ENCODE measurements at regions not wholly inside any gene's neighbourhood (a gene's known extent, or its start where the extent isn't known, plus 50 kb on each side); places are given as distances from the start of the nearest gene placed in this dataset.

- no peak overlapping the region for H2AFZ ChIP-seq (ENCODE audit: low read length)
- H3K4ac ChIP-seq (ENCODE audit: low read length) = no peak overlapping the region
- no peak overlapping the region for H2BK15ac ChIP-seq (ENCODE audit: low read length)
- H4K91ac ChIP-seq (ENCODE audit: low read depth, low read length, poor library complexity) = no peak overlapping the region
- no peak overlapping the region for H2BK12ac ChIP-seq (ENCODE audit: low read length)
- H2BK120ac ChIP-seq (ENCODE audit: low read depth, low read length) = no peak overlapping the region
- H3K27me3 ChIP-seq (ENCODE audit: control insufficient read depth in 3 of 3, insufficient read depth in 3 of 3, low read depth in 1 of 3, low read length in 3 of 3) = peaks cover 0 to 16% (median 0%) of the 10 kb centered on the region in 3 experiments
- H4K8ac ChIP-seq (ENCODE audit: low read depth, low read length) = no peak overlapping the region
- peaks cover 0 to 1% of the 10 kb centered on the region in 2 donors for H3K4me1 ChIP-seq (ENCODE audit: control insufficient read depth in 2 of 2, insufficient read depth in 1 of 2, low read depth in 1 of 2, low read length in 2 of 2)
- no peak overlapping the region for H3K4me2 ChIP-seq (ENCODE audit: insufficient read depth, low read length, poor library complexity, severe bottlenecking)
- no peak overlapping the region for H3K4me3 ChIP-seq (ENCODE audit: low read length in 2 of 2)
- WGBS, 2 donors (ENCODE audit: extremely low coverage in 2 of 2, insufficient read length in 2 of 2, insufficient replicate concordance in 1 of 2) = no CpG with 5 or more reads among the region's 3 CpGs
- H3K18ac ChIP-seq (ENCODE audit: low read length) = no peak overlapping the region
- no peak overlapping the region for H3K9ac ChIP-seq (ENCODE audit: low read depth, low read length, poor library complexity)
- no peak overlapping the region for H3K23ac ChIP-seq (ENCODE audit: low read depth, low read length, poor library complexity)
- no peak for DNase-seq (ENCODE audit: low spot score)
- no peak overlapping the region for H3K14ac ChIP-seq (ENCODE audit: low read length)
- no peak overlapping the region for H2AK5ac ChIP-seq (ENCODE audit: low read depth, low read length)
- no peak overlapping the region for H2BK5ac ChIP-seq (ENCODE audit: low read length)
- H3K36me3 ChIP-seq (replicated peaks in 1 of 2; ENCODE audit: control insufficient read depth in 2 of 2, insufficient read depth in 2 of 2, low read length in 2 of 2) = no peaks in the 10 kb centered on the region
- H3K9me3 ChIP-seq (replicated peaks in 1 of 2; ENCODE audit: control insufficient read depth in 2 of 2, insufficient read depth in 1 of 2, low read depth in 1 of 2, low read length in 2 of 2) = no peaks in the 10 kb centered on the region
- no peak overlapping the region for H3K27ac ChIP-seq (replicated peaks; ENCODE audit: low read length)
- no peaks in the 10 kb centered on the region for H3K79me1 ChIP-seq (ENCODE audit: low read depth, low read length)
Measured at GRCh38 chr3:72248869-72249268, 463.9 kb upstream of the PROK2 start.

- Histone ChIP-seq H2BK120ac (ENCODE audit: low read depth, low read length) (no peak overlapping the region), H2BK15ac (ENCODE audit: low read length) (no peak overlapping the region), H3K4me2 (ENCODE audit: insufficient read depth, low read length, poor library complexity, severe bottlenecking) (no peak overlapping the region), H2BK5ac (ENCODE audit: low read length) (no peak overlapping the region), H3K4ac (ENCODE audit: low read length) (no peak overlapping the region), H3K14ac (ENCODE audit: low read length) (no peak overlapping the region), H3K4me1 (ENCODE audit: control insufficient read depth in 2 of 2, insufficient read depth in 1 of 2, low read depth in 1 of 2, low read length in 2 of 2) (peaks cover 0 to 1% of the 10 kb centered on the region in 2 donors), H3K4me3 (ENCODE audit: low read length in 2 of 2) (no peak overlapping the region), H4K8ac (ENCODE audit: low read depth, low read length) (no peak overlapping the region), H3K36me3 (replicated peaks in 1 of 2; ENCODE audit: control insufficient read depth in 2 of 2, insufficient read depth in 2 of 2, low read length in 2 of 2) (no peaks in the 10 kb centered on the region), H2AK5ac (ENCODE audit: low read depth, low read length) (no peak overlapping the region), H3K27ac (replicated peaks; ENCODE audit: low read length) (no peak overlapping the region), H3K9ac (ENCODE audit: low read depth, low read length, poor library complexity) (no peak overlapping the region), H2AFZ (ENCODE audit: low read length) (no peak overlapping the region), H2BK12ac (ENCODE audit: low read length) (no peak overlapping the region), H3K79me1 (ENCODE audit: low read depth, low read length) (no peaks in the 10 kb centered on the region), H3K9me3 (replicated peaks in 1 of 2; ENCODE audit: control insufficient read depth in 2 of 2, insufficient read depth in 1 of 2, low read depth in 1 of 2, low read length in 2 of 2) (no peaks in the 10 kb centered on the region), H3K18ac (ENCODE audit: low read length) (no peak overlapping the region), H3K27me3 (ENCODE audit: control insufficient read depth in 3 of 3, insufficient read depth in 3 of 3, low read depth in 1 of 3, low read length in 3 of 3) (peaks cover 0 to 16% (median 0%) of the 10 kb centered on the region in 3 experiments), H4K91ac (ENCODE audit: low read depth, low read length, poor library complexity) (no peak overlapping the region), H3K23ac (ENCODE audit: low read depth, low read length, poor library complexity) (no peak overlapping the region)
- WGBS, 2 donors (ENCODE audit: extremely low coverage in 2 of 2, insufficient read length in 2 of 2, insufficient replicate concordance in 1 of 2) = no CpG with 5 or more reads among the region's 1 CpG
- DNase-seq (ENCODE audit: low spot score) = no peak
Measured at GRCh38 chr3:72248389-72248761, 463.4 kb upstream of the PROK2 start.

GRCh38 chr3:72247645-72248388, 462.9 kb upstream of the PROK2 start:
- Histone ChIP-seq H3K9ac (ENCODE audit: low read depth, low read length, poor library complexity) (no peak overlapping the region), H3K4me2 (ENCODE audit: insufficient read depth, low read length, poor library complexity, severe bottlenecking) (no peak overlapping the region), H3K4me3 (ENCODE audit: low read length in 2 of 2) (no peak overlapping the region), H2AFZ (ENCODE audit: low read length) (no peak overlapping the region), H4K8ac (ENCODE audit: low read depth, low read length) (no peak overlapping the region), H2BK15ac (ENCODE audit: low read length) (no peak overlapping the region), H2AK5ac (ENCODE audit: low read depth, low read length) (no peak overlapping the region), H2BK5ac (ENCODE audit: low read length) (no peak overlapping the region), H3K27me3 (ENCODE audit: control insufficient read depth in 3 of 3, insufficient read depth in 3 of 3, low read depth in 1 of 3, low read length in 3 of 3) (peaks cover 0 to 16% (median 0%) of the 10 kb centered on the region in 3 experiments), H3K4ac (ENCODE audit: low read length) (no peak overlapping the region), H3K23ac (ENCODE audit: low read depth, low read length, poor library complexity) (no peak overlapping the region), H3K36me3 (replicated peaks in 1 of 2; ENCODE audit: control insufficient read depth in 2 of 2, insufficient read depth in 2 of 2, low read length in 2 of 2) (no peaks in the 10 kb centered on the region), H3K9me3 (replicated peaks in 1 of 2; ENCODE audit: control insufficient read depth in 2 of 2, insufficient read depth in 1 of 2, low read depth in 1 of 2, low read length in 2 of 2) (no peaks in the 10 kb centered on the region), H3K14ac (ENCODE audit: low read length) (no peak overlapping the region), H3K18ac (ENCODE audit: low read length) (peak overlapping the region; percentile 40), H2BK120ac (ENCODE audit: low read depth, low read length) (no peak overlapping the region), H4K91ac (ENCODE audit: low read depth, low read length, poor library complexity) (no peak overlapping the region), H2BK12ac (ENCODE audit: low read length) (no peak overlapping the region), H3K4me1 (ENCODE audit: control insufficient read depth in 2 of 2, insufficient read depth in 1 of 2, low read depth in 1 of 2, low read length in 2 of 2) (peaks cover 0 to 1% of the 10 kb centered on the region in 2 donors), H3K79me1 (ENCODE audit: low read depth, low read length) (no peaks in the 10 kb centered on the region), H3K27ac (replicated peaks; ENCODE audit: low read length) (no peak overlapping the region)
- WGBS, 2 donors (ENCODE audit: extremely low coverage in 2 of 2, insufficient read length in 2 of 2, insufficient replicate concordance in 1 of 2) = no CpG with 5 or more reads among the region's 1 CpG
- no peak for DNase-seq (ENCODE audit: low spot score)

GRCh38 chr3:72247126-72247525, 462.2 kb upstream of the PROK2 start:
- Histone ChIP-seq H2BK12ac (ENCODE audit: low read length) (no peak overlapping the region), H2AK5ac (ENCODE audit: low read depth, low read length) (no peak overlapping the region), H4K8ac (ENCODE audit: low read depth, low read length) (no peak overlapping the region), H2AFZ (ENCODE audit: low read length) (no peak overlapping the region), H3K27ac (replicated peaks; ENCODE audit: low read length) (no peak overlapping the region), H3K36me3 (replicated peaks in 1 of 2; ENCODE audit: control insufficient read depth in 2 of 2, insufficient read depth in 2 of 2, low read length in 2 of 2) (no peaks in the 10 kb centered on the region), H3K9me3 (replicated peaks in 1 of 2; ENCODE audit: control insufficient read depth in 2 of 2, insufficient read depth in 1 of 2, low read depth in 1 of 2, low read length in 2 of 2) (no peaks in the 10 kb centered on the region), H3K18ac (ENCODE audit: low read length) (peak overlapping the region; percentile 20), H4K91ac (ENCODE audit: low read depth, low read length, poor library complexity) (no peak overlapping the region), H2BK5ac (ENCODE audit: low read length) (no peak overlapping the region), H3K79me1 (ENCODE audit: low read depth, low read length) (no peaks in the 10 kb centered on the region), H2BK15ac (ENCODE audit: low read length) (no peak overlapping the region), H3K4me2 (ENCODE audit: insufficient read depth, low read length, poor library complexity, severe bottlenecking) (no peak overlapping the region), H3K4ac (ENCODE audit: low read length) (no peak overlapping the region), H3K27me3 (ENCODE audit: control insufficient read depth in 3 of 3, insufficient read depth in 3 of 3, low read depth in 1 of 3, low read length in 3 of 3) (peaks cover 0 to 16% (median 0%) of the 10 kb centered on the region in 3 experiments), H3K14ac (ENCODE audit: low read length) (no peak overlapping the region), H3K9ac (ENCODE audit: low read depth, low read length, poor library complexity) (no peak overlapping the region), H3K4me1 (ENCODE audit: control insufficient read depth in 2 of 2, insufficient read depth in 1 of 2, low read depth in 1 of 2, low read length in 2 of 2) (peaks cover 2 to 7% of the 10 kb centered on the region in 2 donors), H3K4me3 (ENCODE audit: low read length in 2 of 2) (no peak overlapping the region), H2BK120ac (ENCODE audit: low read depth, low read length) (no peak overlapping the region), H3K23ac (ENCODE audit: low read depth, low read length, poor library complexity) (no peak overlapping the region)
- no peak for DNase-seq (ENCODE audit: low spot score)
- WGBS, 2 donors (ENCODE audit: extremely low coverage in 2 of 2, insufficient read length in 2 of 2, insufficient replicate concordance in 1 of 2) = no CpG with 5 or more reads among the region's 7 CpGs

Data from neuronal stem cell (in vitro differentiated cells).